Body of pancreas (tissue), 4 donors: ENCODE measurements at regions not wholly inside any gene's neighbourhood (a gene's known extent, or its start where the extent isn't known, plus 50 kb on each side); places are given as distances from the start of the nearest gene placed in this dataset.

ENCODE experiments used
- ATAC-seq: fragments of 150-250 bp; one replicate; pipeline ENCODE4 v1.9.1; 2016
- DNase-seq, 4 donors: peaks; one replicate each; pipeline ENCODE4 v3.0.0-alpha.2; 2019
- H3K27ac ChIP-seq, 4 donors: fragments of 200-600 bp; sonication (generic); 1 replicate in 3 of 4; 2 replicates in 1 of 4; pipeline versions ENCODE4 v1.5.1 to v1.6.1; 2016 to 2019; ENCODE audit warnings: mild to moderate bottlenecking in 1 of 4, mixed read lengths in 1 of 4, moderate library complexity in 1 of 4
- H3K27me3 ChIP-seq, 2 donors: fragments of 200-600 bp; sonication (generic); one replicate each; pipeline ENCODE4 v1.6.0; 2016; ENCODE audit warnings: mild to moderate bottlenecking in 1 of 2
- H3K36me3 ChIP-seq, 2 donors: fragments of 200-600 bp; sonication (generic); replicated peaks in 1 of 2; 2 replicates each; pipeline ENCODE4 v1.5.1; 2016; ENCODE audit warnings: low read depth in 2 of 2; ENCODE audit not compliant: insufficient read depth in 1 of 2
- H3K4me1 ChIP-seq: fragments of 200-600 bp; sonication (generic); one replicate; pipeline ENCODE4 v1.6.0; 2016
- H3K4me3 ChIP-seq, 2 donors: fragments of 200-600 bp; sonication (generic); 1 replicate in 1 of 2; 2 replicates in 1 of 2; pipeline ENCODE4 v1.5.1; 2016 to 2019
- H3K9me3 ChIP-seq, 3 donors: fragments of 200-600 bp; sonication (generic); 1 replicate in 2 of 3; 2 replicates in 1 of 3; pipeline ENCODE4 v1.5.1; 2016
- CTCF ChIP-seq, 7 experiments: fragments of 450-650 bp in 4 of 7; fragments of 200-600 bp in 3 of 7; sonication (generic) in 3 of 7; IDR thresholded peaks; one replicate each; pipeline ENCODE4 v1.5.1; 2016 to 2019; ENCODE audit warnings: antibody characterized with exemption in 7 of 7
- POLR2A ChIP-seq, 3 donors: fragments of 450-650 bp; IDR thresholded peaks; one replicate each; pipeline ENCODE4 v1.6.1; 2016; ENCODE audit warnings: antibody characterized with exemption in 3 of 3, mild to moderate bottlenecking in 2 of 3
- WGBS, 2 donors: methylation state at CpG; one replicate each; pipeline ENCODE4 v1.1.5; 2017; 5-methylcytosine and 5-hydroxymethylcytosine counted together
- intact Hi-C: fragments of 100-400 bp; cut with DNase I; formaldehyde crosslinking; loops from one replicate; pipeline ENCODE4 v1.15.1; 2023

GRCh38 chr7:155881471-155882350 is 69.4 kb upstream of the SHH start:
- DNase-seq: no peak
- intact Hi-C loops: no loop called here
- H3K4me1 ChIP-seq: no peaks in the 10 kb centered on the region
- H3K36me3 ChIP-seq: no peaks in the 10 kb centered on the region
- 81% methylated on average over 31 to 34 of the region's 34 CpGs for WGBS, 2 donors
- no peak overlapping the region for H3K27ac ChIP-seq
- no peak for TF ChIP-seq POLR2A (IDR thresholded peaks at IDR 0.05)
- no peak for TF ChIP-seq CTCF (IDR thresholded peaks at IDR 0.05)
- H3K27me3 ChIP-seq: no peaks in the 10 kb centered on the region
- ATAC-seq: no peak
- no peak overlapping the region for H3K4me3 ChIP-seq
- H3K9me3 ChIP-seq: no peaks in the 10 kb centered on the region

GRCh38 chr7:155880721-155881120 is 68.5 kb upstream of the SHH start:
- Histone ChIP-seq H3K4me1 (no peaks in the 10 kb centered on the region), H3K4me3 (no peak overlapping the region), H3K36me3 (no peaks in the 10 kb centered on the region), H3K9me3 (no peaks in the 10 kb centered on the region), H3K27ac (no peak overlapping the region), H3K27me3 (no peaks in the 10 kb centered on the region)
- DNase-seq: no peak
- intact Hi-C loops: no loop called here
- ATAC-seq: no peak
- no peak for TF ChIP-seq POLR2A (IDR thresholded peaks at IDR 0.05)
- no peak for TF ChIP-seq CTCF (IDR thresholded peaks at IDR 0.05)
- 81 to 82% methylated on average over 5 to 7 of the region's 7 CpGs for WGBS, 2 donors

GRCh38 chr7:155879592-155879991 is 67.3 kb upstream of the SHH start:
- Histone ChIP-seq H3K36me3 (no peaks in the 10 kb centered on the region), H3K4me1 (no peaks in the 10 kb centered on the region), H3K4me3 (no peak overlapping the region), H3K27me3 (no peaks in the 10 kb centered on the region), H3K9me3 (no peaks in the 10 kb centered on the region), H3K27ac (no peak overlapping the region)
- no peak for ATAC-seq
- no peak for DNase-seq
- 69 to 73% methylated on average over 5 of the region's 5 CpGs for whole genome bisulfite sequencing, 2 donors
- TF ChIP-seq POLR2A (IDR thresholded peaks at IDR 0.05) (no peak), CTCF (IDR thresholded peaks at IDR 0.05) (no peak)
- intact Hi-C loops: no loop called here

GRCh38 chr7:155878674-155879073 is 66.4 kb upstream of the SHH start:
- ATAC-seq: no peak
- DNase-seq: no peak

More at GRCh38 chr7:155878674-155879073, 66.4 kb upstream of the SHH start:
- Histone ChIP-seq H3K9me3 (no peaks in the 10 kb centered on the region), H3K27me3 (no peaks in the 10 kb centered on the region), H3K36me3 (no peaks in the 10 kb centered on the region), H3K27ac (no peak overlapping the region), H3K4me3 (no peak overlapping the region), H3K4me1 (no peaks in the 10 kb centered on the region)
- intact Hi-C loops: no loop called here
- 69 to 80% methylated on average over 8 of the region's 8 CpGs for WGBS, 2 donors
- TF ChIP-seq POLR2A (IDR thresholded peaks at IDR 0.05): no peak
- no peak for TF ChIP-seq CTCF (IDR thresholded peaks at IDR 0.05)
